Uterus (tissue), 3 donors: ENCODE measurements at regions not wholly inside any gene's neighbourhood (a gene's known extent, or its start where the extent isn't known, plus 50 kb on each side); places are given as distances from the start of the nearest gene placed in this dataset.
A peak's percentile ranks its signal among the peaks of the same experiment; 100 is the strongest.

Experiments
- DNase-seq, 2 donors: peaks; one replicate each; pipeline ENCODE4 v3.0.0-alpha.2; 2019 to 2020
- H3K27ac ChIP-seq, 2 donors: fragments of 200-600 bp; sonication (generic); 1 replicate in 1 of 2; 2 replicates in 1 of 2; pipeline ENCODE4 v1.5.1; 2016 to 2018
- H3K27me3 ChIP-seq, 2 donors: fragments of 200-600 bp; sonication (generic); one replicate each; pipeline ENCODE4 v1.5.1; 2018 to 2019; ENCODE audit warnings: control low read depth in 1 of 2
- H3K36me3 ChIP-seq, 2 donors: fragments of 200-600 bp; sonication (generic); one replicate each; pipeline ENCODE4 v1.5.1; 2019; ENCODE audit warnings: control low read depth in 1 of 2
- H3K4me1 ChIP-seq, 2 donors: fragments of 200-600 bp; sonication (generic); one replicate each; pipeline ENCODE4 v1.5.1; 2018 to 2019; ENCODE audit warnings: control low read depth in 1 of 2
- H3K4me3 ChIP-seq, 2 donors: fragments of 200-600 bp; sonication (generic); 1 replicate in 1 of 2; 2 replicates in 1 of 2; pipeline ENCODE4 v1.5.1; 2018 to 2019; ENCODE audit warnings: mild to moderate bottlenecking in 1 of 2
- H3K9me3 ChIP-seq, 2 donors: fragments of 200-600 bp; sonication (generic); one replicate each; pipeline ENCODE4 v1.5.1; 2019; ENCODE audit warnings: control low read depth in 1 of 2
- POLR2A ChIP-seq, 2 donors: fragments of 450-650 bp; IDR thresholded peaks; one replicate each; pipeline ENCODE4 v1.6.1; 2016; ENCODE audit warnings: antibody characterized with exemption in 2 of 2, mild to moderate bottlenecking in 1 of 2, moderate library complexity in 1 of 2
- intact Hi-C: fragments of 100-400 bp; cut with DNase I; formaldehyde crosslinking; loops from one replicate; pipeline ENCODE4 v1.15.1; 2023; ENCODE audit warnings: low total_unique reads
- TF ChIP-seq, protein P1 (sequence below), 4 experiments: fragments of 200-600 bp in 2 of 4; fragments of 450-650 bp in 2 of 4; sonication (generic) in 2 of 4; IDR thresholded peaks; one replicate each; pipeline ENCODE4 v1.5.1; 2016 to 2019; ENCODE audit warnings: antibody characterized with exemption in 4 of 4, mild to moderate bottlenecking in 2 of 4, moderate library complexity in 1 of 4
- donor health status: DM: yes; HTN: yes; CAD: no.

GRCh38 chr15:39205081-39205480 lies 375.8 kb upstream of the THBS1 start:
- Histone ChIP-seq H3K27me3 (no peaks in the 10 kb centered on the region), H3K27ac (peak overlapping the region; percentile 42 to 43), H3K4me1 (no peaks in the 10 kb centered on the region), H3K9me3 (no peaks in the 10 kb centered on the region), H3K4me3 (no peak overlapping the region), H3K36me3 (no peaks in the 10 kb centered on the region)
- TF ChIP-seq, protein P1, sequence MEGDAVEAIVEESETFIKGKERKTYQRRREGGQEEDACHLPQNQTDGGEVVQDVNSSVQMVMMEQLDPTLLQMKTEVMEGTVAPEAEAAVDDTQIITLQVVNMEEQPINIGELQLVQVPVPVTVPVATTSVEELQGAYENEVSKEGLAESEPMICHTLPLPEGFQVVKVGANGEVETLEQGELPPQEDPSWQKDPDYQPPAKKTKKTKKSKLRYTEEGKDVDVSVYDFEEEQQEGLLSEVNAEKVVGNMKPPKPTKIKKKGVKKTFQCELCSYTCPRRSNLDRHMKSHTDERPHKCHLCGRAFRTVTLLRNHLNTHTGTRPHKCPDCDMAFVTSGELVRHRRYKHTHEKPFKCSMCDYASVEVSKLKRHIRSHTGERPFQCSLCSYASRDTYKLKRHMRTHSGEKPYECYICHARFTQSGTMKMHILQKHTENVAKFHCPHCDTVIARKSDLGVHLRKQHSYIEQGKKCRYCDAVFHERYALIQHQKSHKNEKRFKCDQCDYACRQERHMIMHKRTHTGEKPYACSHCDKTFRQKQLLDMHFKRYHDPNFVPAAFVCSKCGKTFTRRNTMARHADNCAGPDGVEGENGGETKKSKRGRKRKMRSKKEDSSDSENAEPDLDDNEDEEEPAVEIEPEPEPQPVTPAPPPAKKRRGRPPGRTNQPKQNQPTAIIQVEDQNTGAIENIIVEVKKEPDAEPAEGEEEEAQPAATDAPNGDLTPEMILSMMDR (IDR thresholded peaks at IDR 0.05): no peak
- no peak for TF ChIP-seq POLR2A (IDR thresholded peaks at IDR 0.05)
- intact Hi-C loops: no loop called here
- no peak for DNase-seq

- no peak for TF ChIP-seq POLR2A (IDR thresholded peaks at IDR 0.05)
- TF ChIP-seq, protein P1 (IDR thresholded peaks at IDR 0.05): no peak
- Histone ChIP-seq H3K36me3 (no peaks in the 10 kb centered on the region), H3K4me1 (no peaks in the 10 kb centered on the region), H3K27ac (peak overlapping the region; percentile 42 to 43), H3K27me3 (no peaks in the 10 kb centered on the region), H3K9me3 (no peaks in the 10 kb centered on the region), H3K4me3 (no peak overlapping the region)
- DNase-seq: no peak
- intact Hi-C loops: no loop called here
Measured at GRCh38 chr15:39205506-39206371, 375.1 kb upstream of the THBS1 start.

GRCh38 chr15:39207532-39208115 lies 373.3 kb upstream of the THBS1 start:
- Histone ChIP-seq H3K27ac (no peak overlapping the region), H3K36me3 (no peaks in the 10 kb centered on the region), H3K27me3 (no peaks in the 10 kb centered on the region), H3K4me3 (no peak overlapping the region), H3K9me3 (no peaks in the 10 kb centered on the region), H3K4me1 (no peaks in the 10 kb centered on the region)
- no peak for DNase-seq
- intact Hi-C loops: no loop called here
- TF ChIP-seq, protein P1 (IDR thresholded peaks at IDR 0.05): no peak
- no peak for TF ChIP-seq POLR2A (IDR thresholded peaks at IDR 0.05)

DNA sequence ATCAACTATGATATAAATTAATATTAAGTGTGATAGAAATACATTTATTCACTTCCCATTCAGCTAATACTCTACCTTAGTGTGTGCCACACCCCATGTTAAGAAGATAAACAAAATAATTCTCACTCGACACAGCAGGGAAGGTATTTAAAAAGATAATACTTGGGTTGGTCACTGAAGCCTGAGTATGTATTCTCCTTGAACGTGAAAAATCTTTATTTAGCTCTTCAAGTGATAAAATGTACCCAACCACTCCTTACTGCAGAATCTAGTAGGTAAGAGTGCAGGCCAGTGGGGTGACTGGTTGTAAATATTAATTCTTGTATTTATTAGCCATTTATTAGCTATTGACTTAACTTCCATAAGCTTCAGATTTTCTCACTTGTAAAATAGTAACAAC lies 372.7 kb upstream of the THBS1 start:
- Histone ChIP-seq H3K27me3 (no peaks in the 10 kb centered on the region), H3K27ac (no peak overlapping the region)

More for the DNA sequence above, 372.7 kb upstream of the THBS1 start:
- H3K36me3 ChIP-seq: no peaks in the 10 kb centered on the region
- no peaks in the 10 kb centered on the region for H3K9me3 ChIP-seq
- no peaks in the 10 kb centered on the region for H3K4me1 ChIP-seq
- no peak overlapping the region for H3K4me3 ChIP-seq
- TF ChIP-seq, protein P1 (IDR thresholded peaks at IDR 0.05): no peak
- no peak for TF ChIP-seq POLR2A (IDR thresholded peaks at IDR 0.05)
- no peak for DNase-seq
- intact Hi-C loops: no loop called here
